ENCODE measurements at regions not wholly inside any gene's neighbourhood (a gene's known extent, or its start where the extent isn't known, plus 50 kb on each side); places are given as distances from the start of the nearest gene placed in this dataset.

DNA sequence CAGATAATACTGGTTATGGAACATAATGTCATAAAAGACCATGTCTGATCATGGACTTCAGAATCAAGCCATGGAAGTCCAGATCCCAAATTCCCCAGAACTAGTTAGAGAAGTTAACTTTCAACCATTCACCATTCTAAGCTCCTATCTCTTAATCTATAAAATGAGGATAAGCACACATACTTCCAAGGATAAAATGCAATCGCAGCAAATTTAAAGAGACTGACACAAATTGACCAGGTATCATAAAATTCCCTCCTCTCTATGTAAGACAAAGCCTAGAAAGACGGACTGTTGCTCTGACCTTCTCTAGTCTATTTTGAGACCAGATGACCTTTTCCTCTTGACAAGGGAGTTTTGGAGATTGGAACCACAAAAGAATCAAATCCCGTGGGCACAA, 426.7 kb downstream of the PLPP3 start:
- no peak for DNase-seq (ENCODE audit: extremely low read depth, insufficient read length)
- Histone ChIP-seq H3K27me3 (replicated peaks; ENCODE audit: control insufficient read depth, insufficient read depth, low read length) (no peaks in the 10 kb centered on the region; the same call in 1 of the 2 replicates), H3K36me3 (ENCODE audit: control insufficient read depth, insufficient read depth, low read length) (no peaks in the 10 kb centered on the region), H3K4me3 (replicated peaks; ENCODE audit: low read depth, low read length) (no peak overlapping the region)
- TF ChIP-seq CTCF (IDR thresholded peaks at IDR 0.05; ENCODE audit: insufficient read depth, low read length, poor library complexity, severe bottlenecking): no peak

DNA sequence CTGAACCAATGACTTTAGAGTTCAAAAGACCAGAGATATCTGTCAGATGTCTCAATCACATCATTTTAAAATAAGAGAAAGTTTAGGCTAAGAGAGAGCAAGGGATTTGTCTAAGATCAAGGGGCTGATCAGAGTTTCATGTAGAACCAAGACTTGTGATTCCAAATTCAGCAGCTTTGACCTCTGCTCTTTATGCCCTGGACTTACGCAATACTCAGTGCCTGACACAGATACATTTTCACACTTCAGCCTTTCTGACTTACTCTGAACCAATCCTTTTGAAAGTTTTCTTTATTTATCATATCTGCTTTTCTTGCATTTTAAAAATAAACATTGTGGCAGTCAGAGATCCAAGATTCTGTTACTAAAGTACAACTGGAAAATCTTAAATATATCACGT, 428.0 kb downstream of the PLPP3 start:
- no peak for DNase-seq (ENCODE audit: extremely low read depth, insufficient read length)
- Histone ChIP-seq H3K27me3 (replicated peaks; ENCODE audit: control insufficient read depth, insufficient read depth, low read length) (peaks cover 2% of the 10 kb centered on the region), H3K4me3 (replicated peaks; ENCODE audit: low read depth, low read length) (no peak overlapping the region), H3K36me3 (ENCODE audit: control insufficient read depth, insufficient read depth, low read length) (no peaks in the 10 kb centered on the region)
- no peak for TF ChIP-seq CTCF (IDR thresholded peaks at IDR 0.05; ENCODE audit: insufficient read depth, low read length, poor library complexity, severe bottlenecking)

DNA sequence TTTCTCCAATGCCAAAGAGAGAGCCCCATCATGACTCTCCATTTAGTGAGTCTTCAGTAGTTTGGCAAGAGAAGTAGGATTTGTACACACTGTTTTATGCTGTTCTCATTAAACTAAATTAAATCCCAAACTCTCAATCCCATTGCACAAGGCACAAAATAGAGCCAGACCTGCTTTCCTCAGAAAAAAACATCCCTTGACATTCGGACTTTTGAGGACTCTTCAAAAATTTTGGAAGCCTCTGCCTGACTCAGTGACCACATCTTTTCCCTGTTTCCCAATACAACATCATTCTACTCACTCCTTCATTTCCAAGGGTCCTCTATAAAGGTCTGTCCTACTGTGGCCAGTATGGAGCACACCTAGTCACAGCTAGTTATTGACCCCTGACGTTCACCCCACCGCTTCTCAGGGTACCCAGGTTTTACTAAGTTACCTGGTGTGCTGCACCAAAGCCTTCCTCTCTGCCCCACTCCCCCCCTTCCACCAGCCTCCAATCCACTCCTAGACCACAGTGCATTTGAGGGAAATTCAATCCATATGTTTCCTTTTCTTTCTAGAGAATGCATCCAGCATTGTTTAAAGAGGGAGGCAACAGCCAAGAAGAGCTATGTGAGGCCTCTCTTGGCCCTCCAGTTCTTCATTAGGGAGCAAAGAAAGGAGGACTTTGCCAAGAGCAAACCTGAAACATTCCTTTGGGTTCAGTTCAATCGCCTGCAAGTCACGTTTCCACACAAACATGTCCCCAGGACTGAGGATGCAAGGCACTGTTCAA, 428.7 kb downstream of the PLPP3 start:
- DNase-seq (ENCODE audit: extremely low read depth, insufficient read length): no peak
- TF ChIP-seq CTCF (IDR thresholded peaks at IDR 0.05; ENCODE audit: insufficient read depth, low read length, poor library complexity, severe bottlenecking): no peak
- no peaks in the 10 kb centered on the region for H3K36me3 ChIP-seq (ENCODE audit: control insufficient read depth, insufficient read depth, low read length)
- peaks cover 2% of the 10 kb centered on the region for H3K27me3 ChIP-seq (replicated peaks; ENCODE audit: control insufficient read depth, insufficient read depth, low read length)
- no peak overlapping the region for H3K4me3 ChIP-seq (replicated peaks; ENCODE audit: low read depth, low read length)

DNA sequence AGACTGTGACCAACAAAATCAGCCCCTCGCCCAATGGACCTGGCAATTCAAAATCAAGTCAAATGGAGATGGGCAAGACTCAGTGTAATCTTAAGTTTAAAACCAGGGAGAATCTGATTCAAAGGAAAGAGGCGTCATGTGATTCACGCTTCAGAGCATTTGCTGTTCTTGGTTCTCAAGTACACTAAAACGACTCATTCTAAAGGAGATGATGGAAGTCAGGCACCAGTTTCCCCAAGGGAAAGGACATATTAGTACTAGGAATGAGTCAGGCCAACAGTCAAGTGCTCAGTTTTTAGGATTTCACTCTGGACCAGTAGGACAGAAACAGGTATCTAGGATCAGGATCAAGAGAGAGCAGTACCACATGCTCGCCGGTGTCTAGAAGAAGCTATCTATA, 429.6 kb downstream of the PLPP3 start:
- H3K27me3 ChIP-seq (replicated peaks; ENCODE audit: control insufficient read depth, insufficient read depth, low read length): peaks cover 2% of the 10 kb centered on the region
- no peaks in the 10 kb centered on the region for H3K36me3 ChIP-seq (ENCODE audit: control insufficient read depth, insufficient read depth, low read length)
- DNase-seq (ENCODE audit: extremely low read depth, insufficient read length): no peak
- no peak overlapping the region for H3K4me3 ChIP-seq (replicated peaks; ENCODE audit: low read depth, low read length)
- TF ChIP-seq CTCF (IDR thresholded peaks at IDR 0.05; ENCODE audit: insufficient read depth, low read length, poor library complexity, severe bottlenecking): no peak

GRCh38 chr1:56148326-56149193, 430.8 kb downstream of the PLPP3 start:
- TF ChIP-seq CTCF (IDR thresholded peaks at IDR 0.05; ENCODE audit: insufficient read depth, low read length, poor library complexity, severe bottlenecking): peak; percentile 30
- no peak for DNase-seq (ENCODE audit: extremely low read depth, insufficient read length)
- Histone ChIP-seq H3K4me3 (replicated peaks; ENCODE audit: low read depth, low read length) (no peak overlapping the region), H3K27me3 (replicated peaks; ENCODE audit: control insufficient read depth, insufficient read depth, low read length) (peaks cover 2% of the 10 kb centered on the region), H3K36me3 (ENCODE audit: control insufficient read depth, insufficient read depth, low read length) (no peaks in the 10 kb centered on the region)

All from GM06990 (cell line).